GM21447 (cell line): ENCODE measurements at regions not wholly inside any gene's neighbourhood (a gene's known extent, or its start where the extent isn't known, plus 50 kb on each side); places are given as distances from the start of the nearest gene placed in this dataset.
"Not testable (repeated sequence)": the region's sequence is repeated elsewhere in the genome, so short reads cannot be mapped to it uniquely, and the experiment has no call there.

Experiments
- ATAC-seq: cut with Tn5 transposase; IDR thresholded peaks from one replicate; pipeline ENCODE4 v1.9.1; 2021; ENCODE audit not compliant: unreplicated experiment

- no peak for ATAC-seq
Observed at GRCh38 chr16:51868631-51869030, 678.3 kb downstream of the TOX3 start.

- ATAC-seq, result no peak
Observed at GRCh38 chr16:51867386-51868065, 679.4 kb downstream of the TOX3 start.

DNA sequence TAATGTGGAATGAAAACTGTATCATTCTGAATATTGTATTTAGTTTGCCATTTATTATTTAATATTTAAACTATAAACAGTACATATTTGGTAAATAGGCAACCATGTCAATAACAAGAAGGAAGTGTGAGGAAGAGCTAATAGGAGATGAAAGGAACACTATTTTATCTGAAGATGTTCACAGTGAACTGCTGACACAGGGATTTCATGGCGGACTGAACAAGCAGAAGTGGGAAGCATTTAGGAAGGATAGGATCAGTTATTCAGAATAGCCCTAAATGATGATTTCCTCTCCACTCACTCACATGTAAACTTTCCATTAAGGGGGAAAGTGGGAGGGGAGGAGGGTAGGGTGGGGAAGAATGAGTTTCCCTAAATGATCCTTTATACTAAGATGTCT, 682.4 kb downstream of the TOX3 start:
- no peak for ATAC-seq

GRCh38 chr16:51854401-51854951, 692.5 kb downstream of the TOX3 start:
- ATAC-seq, result no peak

- no peak for ATAC-seq
Observed at GRCh38 chr16:51853586-51853985, 693.4 kb downstream of the TOX3 start.

- ATAC-seq, result no peak
Observed at GRCh38 chr16:51852892-51853291, 694.1 kb downstream of the TOX3 start.

DNA sequence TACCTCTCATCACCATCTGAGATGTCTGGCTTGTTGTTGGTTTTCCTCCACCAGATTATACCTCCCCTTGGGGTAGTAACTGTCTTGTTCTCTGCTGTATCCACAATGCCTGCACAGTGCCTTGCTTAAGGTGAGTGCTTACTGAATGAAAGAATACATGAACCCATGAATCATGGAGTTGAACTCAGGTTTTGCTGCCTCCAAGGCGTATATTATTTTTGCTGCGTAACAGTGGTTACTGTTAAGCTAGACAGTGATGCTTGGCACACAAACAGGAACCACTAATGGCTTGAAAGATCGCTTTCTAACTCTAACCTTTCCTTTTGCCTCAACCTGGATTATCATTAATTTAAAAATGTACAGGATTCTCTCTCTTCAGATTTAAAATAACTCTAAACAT, 695.8 kb downstream of the TOX3 start:
- ATAC-seq, result no peak

DNA sequence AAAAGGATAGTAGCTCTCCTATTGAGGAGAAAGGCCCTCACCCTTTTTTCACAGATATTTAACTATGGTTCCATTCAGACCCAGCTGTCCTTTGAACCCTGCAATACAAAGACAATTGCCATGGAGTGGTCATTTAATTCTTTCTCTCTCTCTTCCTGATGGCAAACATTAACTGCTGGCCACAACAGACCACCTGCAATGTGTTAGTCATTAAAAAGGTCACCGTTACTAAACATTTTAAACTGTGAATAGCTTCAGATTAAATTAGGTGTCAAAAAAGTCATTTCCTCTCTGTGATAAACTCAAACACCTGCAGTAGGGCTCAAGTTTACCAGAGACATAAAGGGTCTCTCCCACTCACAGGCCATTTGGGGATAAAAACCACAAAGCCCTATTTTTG, 697.2 kb downstream of the TOX3 start:
- no peak for ATAC-seq

GRCh38 chr16:51845586-51846305, 694.7 kb upstream of the SALL1 start:
- ATAC-seq, result no peak

GRCh38 chr16:51839727-51840462, 688.8 kb upstream of the SALL1 start:
- no peak for ATAC-seq

GRCh38 chr16:51834794-51835193, 683.7 kb upstream of the SALL1 start:
- ATAC-seq, result no peak

DNA sequence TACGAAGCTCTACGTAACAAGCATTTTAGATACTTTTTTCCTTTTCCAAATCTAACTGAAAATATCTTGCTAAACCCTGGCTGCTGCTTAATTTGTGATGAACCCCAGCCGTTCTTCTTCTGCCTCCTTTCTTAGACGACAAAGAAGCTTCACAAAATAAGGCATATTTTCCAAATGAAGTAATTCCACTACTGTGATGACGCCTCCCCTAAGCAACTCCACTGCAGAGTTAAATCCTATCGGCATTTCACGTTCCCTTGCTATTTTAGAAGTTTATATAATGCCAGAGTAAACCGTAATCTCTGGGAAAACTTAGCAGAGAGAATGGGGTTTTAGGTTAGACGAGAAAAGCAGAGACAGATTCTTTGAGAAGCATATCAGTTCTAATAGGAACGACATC, 683.1 kb upstream of the SALL1 start:
- no peak for ATAC-seq

DNA sequence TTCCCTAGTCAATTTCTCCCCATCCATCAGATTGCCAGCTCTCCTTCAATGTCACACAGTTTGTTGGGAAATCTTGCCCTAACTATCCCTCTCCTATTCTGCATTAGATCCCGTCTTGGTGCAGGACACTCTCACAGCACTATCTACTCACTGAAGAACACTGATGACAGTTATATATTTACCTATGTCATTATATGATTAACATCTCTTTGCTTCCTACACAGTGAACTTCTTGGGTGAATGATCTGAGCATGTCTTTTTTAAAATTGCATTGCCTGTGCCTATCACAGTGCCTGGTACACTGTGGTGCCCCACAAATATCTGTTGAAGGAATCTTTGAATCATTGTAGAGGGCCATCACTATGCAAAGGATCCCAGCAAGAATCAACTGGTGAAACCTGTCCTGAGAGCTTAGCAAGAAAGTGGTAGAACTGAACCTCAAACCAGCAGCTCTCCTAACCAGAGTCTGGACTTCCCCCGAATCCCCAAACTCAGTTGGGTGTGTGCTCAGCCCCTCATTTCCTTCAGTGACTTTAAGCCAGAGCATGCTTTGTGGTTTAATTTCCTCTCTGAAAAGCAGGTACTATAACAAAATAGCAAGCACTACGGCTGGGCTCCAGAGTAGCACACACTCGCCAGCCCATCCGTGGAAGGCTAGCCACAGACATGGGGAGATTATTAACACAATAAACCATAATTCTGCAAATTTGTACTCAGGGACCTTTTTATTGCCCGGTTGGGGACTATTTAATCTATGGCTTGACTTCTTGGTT, 680.7 kb upstream of the SALL1 start:
- no peak for ATAC-seq

DNA sequence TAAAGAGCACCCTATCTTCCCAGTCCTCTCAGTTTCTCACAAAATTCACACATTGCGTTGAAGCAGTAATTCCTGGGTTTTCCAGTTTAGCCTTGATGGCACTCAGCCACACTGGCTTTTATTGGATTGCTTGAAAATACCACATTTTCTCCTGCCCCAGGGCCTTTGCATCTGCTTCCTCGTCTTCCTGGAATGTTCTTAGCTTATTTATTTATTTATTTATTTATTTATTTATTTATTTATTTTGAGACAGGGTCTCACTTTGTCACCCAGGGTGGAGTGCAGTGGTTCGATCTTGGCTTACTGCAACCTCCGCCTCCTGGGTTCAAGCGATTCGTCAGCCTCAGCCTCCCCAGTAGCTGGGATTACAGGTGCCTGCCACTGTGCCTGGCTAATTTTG, 680.0 kb upstream of the SALL1 start:
- ATAC-seq, result not testable (repeated sequence)

DNA sequence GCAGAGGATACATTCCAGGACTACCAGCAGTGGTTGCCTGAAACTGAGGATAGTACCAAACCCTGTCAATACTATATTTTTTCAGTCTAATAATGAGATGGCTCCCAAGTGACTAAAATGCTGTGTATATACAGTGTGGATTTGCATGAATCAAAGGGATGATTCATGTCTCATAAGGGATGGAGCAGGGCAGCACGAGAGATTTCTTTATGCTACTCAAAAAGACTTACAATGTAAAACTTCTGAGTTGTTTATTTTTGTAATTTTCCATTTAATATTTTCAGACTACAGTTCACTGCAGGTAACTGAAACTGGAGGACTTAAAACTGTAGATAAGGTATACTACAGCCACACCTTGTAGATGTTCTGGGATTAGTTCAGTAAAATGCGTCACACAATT, 674.7 kb upstream of the SALL1 start:
- ATAC-seq, result no peak

- ATAC-seq, result no peak
Observed at GRCh38 chr16:51822471-51822870, 671.4 kb upstream of the SALL1 start.

DNA sequence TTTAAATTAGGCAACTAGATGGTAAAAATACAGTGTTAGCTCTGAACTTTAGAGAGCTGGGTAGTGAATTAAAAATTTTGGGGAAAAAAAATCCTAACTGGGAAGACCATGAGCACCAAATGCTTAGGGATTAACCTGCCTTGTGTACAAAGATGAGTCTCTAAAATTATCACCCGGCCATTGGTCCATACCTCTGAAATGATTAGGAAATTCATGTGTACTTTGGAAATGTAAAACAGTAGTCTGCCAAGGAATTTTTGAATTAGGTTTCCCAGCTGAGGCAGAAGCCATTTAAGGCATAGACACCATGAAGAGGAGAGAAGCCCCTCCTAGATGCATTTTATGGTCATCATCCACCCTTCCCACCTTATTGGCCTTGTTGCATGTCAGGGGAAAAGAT, 670.5 kb upstream of the SALL1 start:
- ATAC-seq, result no peak

DNA sequence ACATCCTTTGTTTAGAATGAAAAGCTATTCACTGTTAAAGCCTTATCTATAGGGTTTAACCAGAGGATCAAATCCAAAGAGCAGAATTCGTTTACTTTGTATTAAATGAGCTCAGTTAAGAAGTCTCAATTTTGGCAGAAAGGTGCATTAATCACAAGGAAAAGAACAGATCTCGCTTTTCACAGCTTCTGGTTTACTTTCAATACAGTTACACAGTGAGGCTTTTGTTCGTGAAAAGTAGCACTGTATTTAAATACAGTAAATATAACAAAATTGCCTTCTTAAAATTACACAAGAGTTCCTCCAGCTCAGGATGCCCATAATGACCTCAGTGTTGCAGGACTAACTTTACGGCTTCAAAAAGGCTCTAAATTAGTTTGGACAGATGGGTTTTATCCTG, 669.1 kb upstream of the SALL1 start:
- ATAC-seq, result no peak

DNA sequence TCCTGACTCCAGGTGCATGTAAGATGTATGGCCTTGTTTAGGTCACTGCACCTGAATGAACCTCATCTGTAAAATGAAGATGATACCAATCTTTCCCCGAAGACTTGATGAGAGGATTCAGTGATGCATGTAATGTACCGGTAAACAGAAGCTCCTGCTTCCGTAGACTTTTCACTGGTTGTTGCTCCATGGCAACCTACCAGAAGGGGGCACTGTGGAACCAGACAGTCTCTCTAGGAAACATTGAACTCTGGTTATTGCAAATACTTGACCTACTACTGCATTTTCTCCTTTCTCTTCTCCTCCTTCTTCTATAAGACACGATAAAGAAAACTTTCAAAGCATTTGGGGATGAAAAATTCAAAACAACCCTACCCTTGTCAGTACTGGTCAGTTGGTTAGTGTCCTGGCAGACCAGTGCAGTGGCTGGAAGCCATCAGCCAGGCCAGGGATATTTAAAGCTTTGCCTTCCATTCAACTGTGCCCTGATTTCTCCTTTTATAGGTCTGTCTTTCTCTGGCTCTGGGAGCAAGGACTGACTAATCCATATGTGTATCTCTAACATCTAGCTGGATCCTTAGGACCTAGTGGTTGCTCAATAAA, 667.4 kb upstream of the SALL1 start:
- no peak for ATAC-seq

- no peak for ATAC-seq
Observed at GRCh38 chr16:51816929-51817328, 665.9 kb upstream of the SALL1 start.

DNA sequence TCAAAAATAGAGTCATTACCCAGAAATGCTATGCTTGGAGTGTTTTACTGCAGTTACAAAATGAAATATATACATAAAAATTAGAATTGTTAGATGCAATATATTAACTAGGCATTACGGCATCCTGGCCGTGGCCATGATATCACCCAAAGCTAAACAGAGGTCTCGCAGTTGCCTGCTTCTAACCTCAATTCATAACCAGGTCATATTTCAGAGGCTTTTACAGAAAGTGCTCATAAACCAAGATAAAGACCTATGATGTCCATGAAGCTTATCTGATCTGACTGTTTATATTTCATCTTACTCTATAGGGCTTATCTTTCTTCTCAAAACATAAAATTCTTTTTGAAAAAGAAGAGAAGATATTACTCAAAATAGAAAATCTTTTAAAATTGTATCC, 664.5 kb upstream of the SALL1 start:
- ATAC-seq, result no peak
